ENCODE measurements at regions not wholly inside any gene's neighbourhood (a gene's known extent, or its start where the extent isn't known, plus 50 kb on each side); places are given as distances from the start of the nearest gene placed in this dataset.

GRCh38 chr10:71143610-71144009 lies 68.8 kb upstream of the UNC5B start:
- Histone ChIP-seq H3K79me2 (ENCODE audit: insufficient read depth, low read depth) (no peaks in the 10 kb centered on the region), H4K20me1 (ENCODE audit: insufficient read depth) (no peaks in the 10 kb centered on the region), H3K4me3 (IDR thresholded peaks at IDR 0.05; ENCODE audit: insufficient read depth, low read depth, low read length) (no peak overlapping the region), H3K9ac (no peak overlapping the region), H3K4me2 (no peak overlapping the region), H3K4me1 (ENCODE audit: low read depth, poor library complexity, severe bottlenecking) (no peaks in the 10 kb centered on the region), H3K27me3 (ENCODE audit: insufficient read depth, low read depth) (no peaks in the 10 kb centered on the region), H2AFZ (ENCODE audit: low read depth) (no peak overlapping the region), H3K36me3 (ENCODE audit: insufficient read depth) (no peaks in the 10 kb centered on the region), H3K27ac (no peak overlapping the region)
- no peak for TF ChIP-seq CTCF (conservative IDR thresholded peaks at IDR 0.05; ENCODE audit: low read depth, low read length)

DNA sequence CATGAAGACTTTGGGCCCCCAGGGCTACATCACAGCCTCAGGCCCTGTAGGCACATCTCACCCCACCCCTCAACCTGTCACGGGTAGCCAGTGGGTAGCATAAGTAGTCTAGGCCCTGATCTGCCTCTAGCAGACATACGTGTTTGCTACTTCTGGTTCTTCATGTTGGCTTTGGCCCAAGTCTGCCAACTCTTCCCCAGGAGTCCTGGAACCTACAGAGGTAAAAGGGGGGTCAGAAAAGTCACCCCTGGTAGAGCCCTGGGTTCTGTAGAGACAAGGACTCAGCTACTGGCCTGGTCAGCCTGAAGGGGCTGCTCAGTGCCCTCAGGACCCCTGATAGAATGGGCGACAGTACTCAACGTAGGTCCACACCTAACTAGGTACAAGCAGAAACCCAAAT lies 67.5 kb upstream of the UNC5B start:
- H2AFZ ChIP-seq (ENCODE audit: low read depth): no peak overlapping the region
- no peak overlapping the region for H3K4me3 ChIP-seq (IDR thresholded peaks at IDR 0.05; ENCODE audit: insufficient read depth, low read depth, low read length)
- H3K4me1 ChIP-seq (ENCODE audit: low read depth, poor library complexity, severe bottlenecking): no peaks in the 10 kb centered on the region
- H3K79me2 ChIP-seq (ENCODE audit: insufficient read depth, low read depth): no peaks in the 10 kb centered on the region
- H4K20me1 ChIP-seq (ENCODE audit: insufficient read depth): no peaks in the 10 kb centered on the region
- H3K9ac ChIP-seq: no peak overlapping the region
- no peak for TF ChIP-seq CTCF (conservative IDR thresholded peaks at IDR 0.05; ENCODE audit: low read depth, low read length)
- H3K4me2 ChIP-seq: no peak overlapping the region
- no peak overlapping the region for H3K27ac ChIP-seq
- no peaks in the 10 kb centered on the region for H3K27me3 ChIP-seq (ENCODE audit: insufficient read depth, low read depth)
- H3K36me3 ChIP-seq (ENCODE audit: insufficient read depth): no peaks in the 10 kb centered on the region

- Histone ChIP-seq H3K9ac (no peak overlapping the region), H4K20me1 (ENCODE audit: insufficient read depth) (no peaks in the 10 kb centered on the region)
- TF ChIP-seq CTCF (conservative IDR thresholded peaks at IDR 0.05; ENCODE audit: low read depth, low read length): no peak
These were observed 66.9 kb upstream of the UNC5B start for GRCh38 chr10:71145352-71145945.

GRCh38 chr10:71150796-71151195 lies 61.6 kb upstream of the UNC5B start:
- Histone ChIP-seq H3K36me3 (ENCODE audit: insufficient read depth) (no peaks in the 10 kb centered on the region), H3K27me3 (ENCODE audit: insufficient read depth, low read depth) (no peaks in the 10 kb centered on the region), H3K4me2 (no peak overlapping the region), H3K27ac (no peak overlapping the region), H4K20me1 (ENCODE audit: insufficient read depth) (no peaks in the 10 kb centered on the region), H3K79me2 (ENCODE audit: insufficient read depth, low read depth) (no peaks in the 10 kb centered on the region), H3K4me1 (ENCODE audit: low read depth, poor library complexity, severe bottlenecking) (no peaks in the 10 kb centered on the region), H3K9ac (no peak overlapping the region), H2AFZ (ENCODE audit: low read depth) (no peak overlapping the region), H3K4me3 (IDR thresholded peaks at IDR 0.05; ENCODE audit: insufficient read depth, low read depth, low read length) (no peak overlapping the region)
- TF ChIP-seq CTCF (conservative IDR thresholded peaks at IDR 0.05; ENCODE audit: low read depth, low read length): no peak

More at GRCh38 chr10:71145352-71145945, 66.9 kb upstream of the UNC5B start:
- no peak overlapping the region for H3K27ac ChIP-seq
- no peaks in the 10 kb centered on the region for H3K27me3 ChIP-seq (ENCODE audit: insufficient read depth, low read depth)
- no peaks in the 10 kb centered on the region for H3K36me3 ChIP-seq (ENCODE audit: insufficient read depth)
- no peaks in the 10 kb centered on the region for H3K4me1 ChIP-seq (ENCODE audit: low read depth, poor library complexity, severe bottlenecking)
- no peak overlapping the region for H3K4me2 ChIP-seq
- H3K79me2 ChIP-seq (ENCODE audit: insufficient read depth, low read depth): no peaks in the 10 kb centered on the region
- H2AFZ ChIP-seq (ENCODE audit: low read depth): no peak overlapping the region
- H3K4me3 ChIP-seq (IDR thresholded peaks at IDR 0.05; ENCODE audit: insufficient read depth, low read depth, low read length): no peak overlapping the region

Measured in KMS-11 (cell line).